ENCODE measurements at regions not wholly inside any gene's neighbourhood (a gene's known extent, or its start where the extent isn't known, plus 50 kb on each side); places are given as distances from the start of the nearest gene placed in this dataset.

DNA sequence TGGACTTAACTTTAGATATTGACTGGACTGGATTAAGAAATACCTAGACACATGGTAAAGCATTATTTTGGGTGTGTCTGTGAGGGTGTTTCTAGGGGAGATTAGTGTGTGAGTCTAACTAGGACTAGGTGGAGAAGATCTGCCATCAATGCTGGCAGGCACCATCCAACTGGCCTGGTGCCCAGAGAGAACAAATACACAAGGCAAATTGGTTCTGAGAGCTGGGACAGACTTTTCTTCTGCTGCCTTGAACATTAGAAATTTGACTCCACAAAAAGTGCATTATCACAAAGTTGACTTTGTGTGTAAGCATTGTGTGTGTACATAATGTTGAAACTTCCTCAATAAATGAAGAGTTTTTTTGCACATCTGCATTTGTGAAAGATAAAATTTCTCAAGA lies 522.1 kb downstream of the SUCLA2 start:
- TF ChIP-seq GABPA (IDR thresholded peaks at IDR 0.05; ENCODE audit: low read depth, low read length), result no peak
- TF ChIP-seq GABPA (CRISPR knock-in tag; IDR thresholded peaks at IDR 0.05; ENCODE audit: low read depth), result no peak
- no peak for TF ChIP-seq TAF1 (CRISPR knock-in tag; IDR thresholded peaks at IDR 0.05)
- no peak for TF ChIP-seq KLF13 (CRISPR knock-in tag; IDR thresholded peaks at IDR 0.05)
- TF ChIP-seq NFIC (IDR thresholded peaks at IDR 0.05; ENCODE audit: low read length), result no peak

All from HepG2 (cell line).